ENCODE measurements at regions not wholly inside any gene's neighbourhood (a gene's known extent, or its start where the extent isn't known, plus 50 kb on each side); places are given as distances from the start of the nearest gene placed in this dataset.

GRCh38 chr13:22079961-22080360 is 409.1 kb downstream of the FGF9 start:
- H3K4me2 ChIP-seq (ENCODE audit: low read length), result no peak overlapping the region
- no peaks in the 10 kb centered on the region for H3K4me1 ChIP-seq (ENCODE audit: insufficient read depth, low read length, severe bottlenecking)
- no peaks in the 10 kb centered on the region for H4K20me1 ChIP-seq (ENCODE audit: insufficient read depth, low read length)
- H3F3A ChIP-seq (ENCODE audit: insufficient read depth, low read length), result no peaks in the 10 kb centered on the region
- no peak overlapping the region for H3K27ac ChIP-seq (ENCODE audit: low read depth, low read length, poor library complexity, severe bottlenecking)
- no peaks in the 10 kb centered on the region for H3K79me2 ChIP-seq (ENCODE audit: insufficient read depth, low read length)
- H3K9ac ChIP-seq (ENCODE audit: low read length), result no peak overlapping the region
- no peaks in the 10 kb centered on the region for H3K36me3 ChIP-seq (ENCODE audit: insufficient read depth, low read length)
- no peak overlapping the region for H2AFZ ChIP-seq (ENCODE audit: low read length)
- H3K9me3 ChIP-seq (ENCODE audit: low read length), result no peaks in the 10 kb centered on the region
- no peak for TF ChIP-seq EZH2 (IDR thresholded peaks at IDR 0.05; ENCODE audit: borderline replicate concordance, low read length)
- TF ChIP-seq, protein P1, sequence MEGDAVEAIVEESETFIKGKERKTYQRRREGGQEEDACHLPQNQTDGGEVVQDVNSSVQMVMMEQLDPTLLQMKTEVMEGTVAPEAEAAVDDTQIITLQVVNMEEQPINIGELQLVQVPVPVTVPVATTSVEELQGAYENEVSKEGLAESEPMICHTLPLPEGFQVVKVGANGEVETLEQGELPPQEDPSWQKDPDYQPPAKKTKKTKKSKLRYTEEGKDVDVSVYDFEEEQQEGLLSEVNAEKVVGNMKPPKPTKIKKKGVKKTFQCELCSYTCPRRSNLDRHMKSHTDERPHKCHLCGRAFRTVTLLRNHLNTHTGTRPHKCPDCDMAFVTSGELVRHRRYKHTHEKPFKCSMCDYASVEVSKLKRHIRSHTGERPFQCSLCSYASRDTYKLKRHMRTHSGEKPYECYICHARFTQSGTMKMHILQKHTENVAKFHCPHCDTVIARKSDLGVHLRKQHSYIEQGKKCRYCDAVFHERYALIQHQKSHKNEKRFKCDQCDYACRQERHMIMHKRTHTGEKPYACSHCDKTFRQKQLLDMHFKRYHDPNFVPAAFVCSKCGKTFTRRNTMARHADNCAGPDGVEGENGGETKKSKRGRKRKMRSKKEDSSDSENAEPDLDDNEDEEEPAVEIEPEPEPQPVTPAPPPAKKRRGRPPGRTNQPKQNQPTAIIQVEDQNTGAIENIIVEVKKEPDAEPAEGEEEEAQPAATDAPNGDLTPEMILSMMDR (IDR thresholded peaks at IDR 0.05; ENCODE audit: low read length), result no peak
- no peaks in the 10 kb centered on the region for H3K27me3 ChIP-seq (ENCODE audit: insufficient read depth, low read length)
- H3K4me3 ChIP-seq (ENCODE audit: low read depth, low read length, poor library complexity, severe bottlenecking), result no peak overlapping the region
- no peaks in the 10 kb centered on the region for H3K9me2 ChIP-seq (ENCODE audit: low read depth, low read length)

DNA sequence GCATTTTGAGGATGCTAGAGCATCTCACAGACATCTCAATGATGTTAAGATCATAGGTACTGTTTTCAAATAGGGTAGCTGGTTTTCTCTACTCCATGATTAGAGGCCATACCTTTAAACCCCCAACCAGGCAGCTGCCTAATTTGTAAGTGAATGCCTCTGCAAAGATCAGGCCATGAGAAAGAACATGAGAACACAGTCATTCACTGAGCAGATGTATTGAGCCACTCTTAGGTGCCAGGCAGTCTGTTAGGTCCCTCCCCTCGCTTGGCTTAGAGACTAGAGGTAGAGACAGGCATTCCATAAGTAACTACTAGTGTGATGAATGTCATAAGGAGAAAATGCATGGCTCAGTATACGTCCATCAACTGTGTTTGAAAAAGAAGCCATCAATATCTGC is 410.0 kb downstream of the FGF9 start:
- Histone ChIP-seq H3F3A (ENCODE audit: insufficient read depth, low read length) (no peaks in the 10 kb centered on the region), H3K4me2 (ENCODE audit: low read length) (no peak overlapping the region), H2AFZ (ENCODE audit: low read length) (no peak overlapping the region), H3K4me1 (ENCODE audit: insufficient read depth, low read length, severe bottlenecking) (no peaks in the 10 kb centered on the region), H3K9me3 (ENCODE audit: low read length) (no peaks in the 10 kb centered on the region), H3K9ac (ENCODE audit: low read length) (no peak overlapping the region), H4K20me1 (ENCODE audit: insufficient read depth, low read length) (no peaks in the 10 kb centered on the region), H3K27ac (ENCODE audit: low read depth, low read length, poor library complexity, severe bottlenecking) (no peak overlapping the region), H3K9me2 (ENCODE audit: low read depth, low read length) (no peaks in the 10 kb centered on the region), H3K27me3 (ENCODE audit: insufficient read depth, low read length) (0 out of 2 replicates have a peak, but pooled peaks cover 3% of the 10 kb centered on the region), H3K79me2 (ENCODE audit: insufficient read depth, low read length) (no peaks in the 10 kb centered on the region), H3K36me3 (ENCODE audit: insufficient read depth, low read length) (no peaks in the 10 kb centered on the region), H3K4me3 (ENCODE audit: low read depth, low read length, poor library complexity, severe bottlenecking) (no peak overlapping the region)
- TF ChIP-seq, protein P1 (IDR thresholded peaks at IDR 0.05; ENCODE audit: low read length), result no peak
- no peak for TF ChIP-seq EZH2 (IDR thresholded peaks at IDR 0.05; ENCODE audit: borderline replicate concordance, low read length)

- Histone ChIP-seq H3K27me3 (ENCODE audit: insufficient read depth, low read length) (0 out of 2 replicates have a peak, but pooled peaks cover 3% of the 10 kb centered on the region), H3K79me2 (ENCODE audit: insufficient read depth, low read length) (no peaks in the 10 kb centered on the region), H3K27ac (ENCODE audit: low read depth, low read length, poor library complexity, severe bottlenecking) (no peak overlapping the region), H3K36me3 (ENCODE audit: insufficient read depth, low read length) (no peaks in the 10 kb centered on the region), H3K4me2 (ENCODE audit: low read length) (no peak overlapping the region), H4K20me1 (ENCODE audit: insufficient read depth, low read length) (no peaks in the 10 kb centered on the region), H3F3A (ENCODE audit: insufficient read depth, low read length) (no peaks in the 10 kb centered on the region), H3K9me2 (ENCODE audit: low read depth, low read length) (no peaks in the 10 kb centered on the region), H3K9ac (ENCODE audit: low read length) (no peak overlapping the region), H3K4me3 (ENCODE audit: low read depth, low read length, poor library complexity, severe bottlenecking) (no peak overlapping the region), H2AFZ (ENCODE audit: low read length) (no peak overlapping the region), H3K9me3 (ENCODE audit: low read length) (no peaks in the 10 kb centered on the region), H3K4me1 (ENCODE audit: insufficient read depth, low read length, severe bottlenecking) (no peaks in the 10 kb centered on the region)
- TF ChIP-seq, protein P1 (IDR thresholded peaks at IDR 0.05; ENCODE audit: low read length), result no peak
- no peak for TF ChIP-seq EZH2 (IDR thresholded peaks at IDR 0.05; ENCODE audit: borderline replicate concordance, low read length)
Measured at GRCh38 chr13:22081430-22081829, 410.6 kb downstream of the FGF9 start.
